ENCODE measurements at regions not wholly inside any gene's neighbourhood (a gene's known extent, or its start where the extent isn't known, plus 50 kb on each side); places are given as distances from the start of the nearest gene placed in this dataset.

DNA sequence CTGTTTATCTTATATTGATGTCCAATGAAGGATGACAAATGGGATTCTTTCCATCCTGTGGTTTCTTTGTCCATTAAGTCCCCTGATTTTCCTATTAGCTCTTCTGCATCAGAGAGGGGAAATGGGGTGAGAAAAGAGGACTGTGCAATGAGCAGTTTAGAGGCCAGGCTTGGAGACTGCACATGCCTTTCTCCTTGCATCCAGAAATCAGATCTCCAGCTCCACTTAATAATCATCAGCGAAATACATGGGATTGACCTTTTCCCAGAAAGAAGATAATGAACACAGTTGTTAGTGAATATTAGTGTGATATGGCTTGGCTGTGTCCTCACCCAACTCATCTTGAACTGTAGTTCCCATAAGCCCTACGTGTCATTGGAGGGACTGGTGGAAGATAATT lies 697.4 kb downstream of the CBLN2 start:
- Histone ChIP-seq H3K27me3 (ENCODE audit: control insufficient read depth in 1 of 2, insufficient read depth in 2 of 2, low read length in 2 of 2) (no peaks in the 10 kb centered on the region), H2AFZ (ENCODE audit: low read length) (no peak overlapping the region), H3K9me3 (ENCODE audit: low read length) (peaks cover 43% of the 10 kb centered on the region), H3K79me2 (ENCODE audit: insufficient read depth, low read length) (no peaks in the 10 kb centered on the region), H3K27ac (ENCODE audit: extremely low read length, insufficient read depth, low read length) (no peak overlapping the region), H3K4me3 (replicated peaks in 1 of 3; ENCODE audit: insufficient read depth in 1 of 3, low read depth in 2 of 3, low read length in 3 of 3) (no peak overlapping the region), H4K20me1 (ENCODE audit: insufficient read depth, low read length) (no peaks in the 10 kb centered on the region), H3K4me1 (ENCODE audit: insufficient read depth, low read length) (no peaks in the 10 kb centered on the region), H3K36me3 (replicated peaks in 1 of 2; ENCODE audit: control insufficient read depth in 1 of 2, insufficient read depth in 2 of 2, low read length in 2 of 2) (no peaks in the 10 kb centered on the region), H3K9ac (ENCODE audit: insufficient read depth, low read depth, low read length) (no peak overlapping the region), H3K4me2 (ENCODE audit: low read depth, low read length) (no peak overlapping the region)
- intact Hi-C loops (cut with micrococcal nuclease; ENCODE audit: unreplicated experiment) (no loop called here), in situ Hi-C loops (cut with HindIII; ENCODE audit: extremely low pct_ligation_motif_present, low pct_unique_long_range_greater_than_20kb) (no loop called here)
- WGBS (ENCODE audit: low lambda C conversion rate): 0% methylated on average over 2 of the region's 2 CpGs
- CTCF ChIA-PET (ENCODE audit: low intra/inter-chr PET ratio, low total read pairs): no interaction called here
- FAIRE-seq: no peak
- TF ChIP-seq NCOA1 (CRISPR knock-in tag; IDR thresholded peaks at IDR 0.05) (no peak), DMAP1 (CRISPR knock-in tag; IDR thresholded peaks at IDR 0.05) (no peak), PBX3 (CRISPR knock-in tag; IDR thresholded peaks at IDR 0.05; ENCODE audit: borderline replicate concordance) (no peak), ZFP62 (CRISPR knock-in tag; IDR thresholded peaks at IDR 0.05) (no peak), ZNF646 (CRISPR knock-in tag; IDR thresholded peaks at IDR 0.05) (no peak), PPARG (CRISPR knock-in tag; conservative IDR thresholded peaks at IDR 0.05) (no peak), MATR3 (CRISPR knock-in tag; IDR thresholded peaks at IDR 0.05) (no peak), CENPX (CRISPR knock-in tag; IDR thresholded peaks at IDR 0.05) (no peak)
- TF ChIP-seq, protein P1, sequence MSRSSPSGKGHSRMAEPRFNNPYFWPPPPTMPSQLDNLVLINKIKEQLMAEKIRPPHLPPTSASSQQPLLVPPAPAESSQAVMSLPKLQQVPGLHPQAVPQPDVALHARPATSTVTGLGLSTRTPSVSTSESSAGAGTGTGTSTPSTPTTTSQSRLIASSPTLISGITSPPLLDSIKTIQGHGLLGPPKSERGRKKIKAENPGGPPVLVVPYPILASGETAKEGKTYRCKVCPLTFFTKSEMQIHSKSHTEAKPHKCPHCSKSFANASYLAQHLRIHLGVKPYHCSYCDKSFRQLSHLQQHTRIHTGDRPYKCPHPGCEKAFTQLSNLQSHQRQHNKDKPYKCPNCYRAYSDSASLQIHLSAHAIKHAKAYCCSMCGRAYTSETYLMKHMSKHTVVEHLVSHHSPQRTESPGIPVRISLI (CRISPR knock-in tag; IDR thresholded peaks at IDR 0.05; ENCODE audit: borderline replicate concordance): no peak
- POLR2A ChIA-PET: no interaction called here
- BruUV-seq (replicated peaks): no TSS peak
- no peak for ATAC-seq
- no peak for DNase-seq (ENCODE audit: low spot score)

Data from HepG2 (cell line).